B cell (primary cell): ENCODE measurements at regions not wholly inside any gene's neighbourhood (a gene's known extent, or its start where the extent isn't known, plus 50 kb on each side); places are given as distances from the start of the nearest gene placed in this dataset.

ENCODE experiments used
- ATAC-seq: fragments of 200-7000 bp; cut with Tn5 transposase; one replicate; pipeline ENCODE4 v1.10.0; 2021; ENCODE audit warnings: low read depth, mild to moderate bottlenecking, moderate number of reproducible peaks, moderate library complexity
- CTCF ChIA-PET: fragments of 350-600 bp; sonication (Branson Sonifier 250); formaldehyde crosslinking; loops from one replicate; lab custom pipeline; 2021; ENCODE audit warnings: antibody characterized with exemption, inconsistent platforms; lab: Charles Lee
- POLR2A ChIA-PET: fragments of 350-600 bp; sonication (Branson Sonifier 250); formaldehyde crosslinking; loops from one replicate; lab custom pipeline; 2021; ENCODE audit warnings: antibody characterized with exemption; lab: Charles Lee
- DNase-seq: peaks from one replicate; pipeline ENCODE4 v3.0.0; 2013
- H2AFZ ChIP-seq: 2 replicates; pipeline ENCODE4 v1.6.1; 2012; ENCODE audit warnings: mild to moderate bottlenecking, low read depth, low read length; ENCODE audit not compliant: insufficient read depth, poor library complexity, severe bottlenecking
- H3K27ac ChIP-seq, 2 donors: 1 replicate in 1 of 2; 2 replicates in 1 of 2; pipeline ENCODE4 v1.5.1; 2012 to 2013; ENCODE audit warnings: low read length in 2 of 2, mild to moderate bottlenecking in 2 of 2, moderate library complexity in 1 of 2
- H3K27me3 ChIP-seq, 4 experiments: fragments of 200-600 bp in 1 of 4; sonication (generic) in 1 of 4; replicated peaks in 1 of 4; 1 replicate in 2 of 4; 2 replicates in 2 of 4; pipeline versions ENCODE4 v1.6.1 to v1.7.0; 2013 to 2016; ENCODE audit warnings: low read length in 3 of 4, mild to moderate bottlenecking in 2 of 4, mixed read lengths in 1 of 4, moderate library complexity in 1 of 4; ENCODE audit not compliant: insufficient read depth in 4 of 4, control insufficient read depth in 3 of 4; ENCODE audit errors: control extremely low read depth in 1 of 4
- H3K36me3 ChIP-seq, 2 experiments: replicated peaks in 1 of 2; 1 replicate in 1 of 2; 2 replicates in 1 of 2; pipeline versions ENCODE4 v1.6.1 to v1.7.1; 2013; ENCODE audit warnings: low read length in 1 of 2; ENCODE audit not compliant: insufficient read depth in 2 of 2, control insufficient read depth in 1 of 2; ENCODE audit errors: control extremely low read depth in 1 of 2, extremely low read depth in 1 of 2
- H3K4me1 ChIP-seq, 2 donors: fragments of 200-600 bp in 1 of 2; sonication (generic) in 1 of 2; 1 replicate in 1 of 2; 2 replicates in 1 of 2; pipeline versions ENCODE4 v1.5.1 to v1.6.1; 2013 to 2017; ENCODE audit warnings: low read length in 2 of 2; ENCODE audit not compliant: control insufficient read depth in 2 of 2, insufficient read depth in 2 of 2
- H3K4me2 ChIP-seq: replicated peaks from 2 replicates; pipeline ENCODE3; 2012; ENCODE audit warnings: mild to moderate bottlenecking, low read depth, low read length; ENCODE audit not compliant: poor library complexity, severe bottlenecking
- H3K4me3 ChIP-seq, 5 experiments: fragments of 200-600 bp in 1 of 5; sonication (generic) in 1 of 5; 1 replicate in 3 of 5; 2 replicates in 2 of 5; pipeline versions ENCODE4 v1.5.1 to v1.7.0; 2011 to 2016; ENCODE audit warnings: low read length in 4 of 5, mild to moderate bottlenecking in 4 of 5, low read depth in 2 of 5, control low read depth in 1 of 5, moderate library complexity in 1 of 5; ENCODE audit not compliant: insufficient read depth in 1 of 5; ENCODE audit errors: control extremely low read depth in 1 of 5, extremely low read depth in 1 of 5
- H3K79me2 ChIP-seq: fragments of 200-600 bp; sonication (generic); one replicate; pipeline ENCODE4 v1.6.0; 2016; ENCODE audit warnings: low read length; ENCODE audit not compliant: control insufficient read depth, insufficient read depth
- H3K9ac ChIP-seq: fragments of 200-600 bp; sonication (generic); 2 replicates; pipeline ENCODE4 v1.6.1; 2017; ENCODE audit warnings: mild to moderate bottlenecking, low read length, moderate library complexity
- H3K9me3 ChIP-seq, 3 donors: one replicate each; pipeline versions ENCODE4 v1.6.1 to v1.7.1; 2013; ENCODE audit warnings: low read length in 2 of 3; ENCODE audit not compliant: control insufficient read depth in 2 of 3, insufficient read depth in 1 of 3; ENCODE audit errors: control extremely low read depth in 1 of 3
- H4K20me1 ChIP-seq: 2 replicates; pipeline ENCODE4 v1.6.0; 2012; ENCODE audit warnings: mild to moderate bottlenecking, low read length; ENCODE audit not compliant: insufficient read depth, control insufficient read depth, poor library complexity, severe bottlenecking
- H3K27ac Mint-ChIP-seq: one replicate; pipeline ENCODE4 v1.8.0; 2021; ENCODE audit warnings: mixed read lengths
- H3K27me3 Mint-ChIP-seq: one replicate; pipeline ENCODE4 v1.8.0; 2021; ENCODE audit warnings: mixed read lengths
- H3K4me1 Mint-ChIP-seq: one replicate; pipeline ENCODE4 v1.8.0; 2021; ENCODE audit warnings: mixed read lengths
- H3K4me3 Mint-ChIP-seq: one replicate; pipeline ENCODE4 v1.8.0; 2021; ENCODE audit warnings: mixed read lengths
- H3K9me3 Mint-ChIP-seq: one replicate; pipeline ENCODE4 v1.8.0; 2022; ENCODE audit warnings: mixed read lengths; ENCODE audit not compliant: insufficient read depth
- CTCF ChIP-seq: fragments of 200-600 bp; IDR thresholded peaks from one replicate; pipeline ENCODE4 v1.8.0; 2022; ENCODE audit warnings: antibody characterized with exemption, mild to moderate bottlenecking
- EZH2 ChIP-seq: IDR thresholded peaks from 2 replicates; pipeline ENCODE4 v1.6.1; 2012; ENCODE audit warnings: borderline replicate concordance, low read depth, mild to moderate bottlenecking, moderate library complexity, low read length; ENCODE audit not compliant: insufficient read depth, poor library complexity, severe bottlenecking
- WGBS: methylation state at CpG from one replicate; pipeline ENCODE4 v1.1.5; 2013; ENCODE audit warnings: missing lambda C conversion rate; ENCODE audit not compliant: insufficient coverage; 5-methylcytosine and 5-hydroxymethylcytosine counted together
- intact Hi-C: fragments of 100-400 bp; cut with micrococcal nuclease; formaldehyde crosslinking; loops from one replicate; pipeline ENCODE4 v1.10.0; 2022

GRCh38 chr7:18257711-18258110 is 230.1 kb upstream of the PRPS1L1 start:
- no peak for DNase-seq
- Mint-ChIP-seq H3K4me1 (no peaks in the 10 kb centered on the region), H3K4me3 (no peak overlapping the region), H3K9me3 (peaks cover 8% of the 10 kb centered on the region), H3K27me3 (no peaks in the 10 kb centered on the region), H3K27ac (no peak overlapping the region)
- intact Hi-C loops, result no loop called here
- ATAC-seq, result no peak
- POLR2A ChIA-PET, result no interaction called here
- peaks cover 1 to 14% (median 11%) of the 10 kb centered on the region in 3 donors for H3K9me3 ChIP-seq
- no peak overlapping the region for H3K27ac ChIP-seq
- no peak overlapping the region for H2AFZ ChIP-seq
- H3K36me3 ChIP-seq, result no peaks in the 10 kb centered on the region
- WGBS, result no CpG with 5 or more reads among the region's 2 CpGs
- H3K4me1 ChIP-seq, result no peaks in the 10 kb centered on the region
- H3K4me3 ChIP-seq, result no peak overlapping the region
- no peaks in the 10 kb centered on the region for H3K27me3 ChIP-seq
- TF ChIP-seq CTCF, result no peak
- no peak for TF ChIP-seq EZH2
- H4K20me1 ChIP-seq, result no peaks in the 10 kb centered on the region
- H3K9ac ChIP-seq, result no peak overlapping the region
- CTCF ChIA-PET, result no interaction called here
- no peaks in the 10 kb centered on the region for H3K79me2 ChIP-seq
- H3K4me2 ChIP-seq, result no peak overlapping the region

- no peak for DNase-seq
- Histone ChIP-seq H3K9ac (no peak overlapping the region), H3K9me3 (peaks cover 1 to 11% (median 9%) of the 10 kb centered on the region in 3 donors), H3K36me3 (no peaks in the 10 kb centered on the region), H3K27me3 (no peaks in the 10 kb centered on the region), H2AFZ (no peak overlapping the region), H3K79me2 (no peaks in the 10 kb centered on the region), H3K4me3 (no peak overlapping the region), H3K4me1 (no peaks in the 10 kb centered on the region), H4K20me1 (no peaks in the 10 kb centered on the region), H3K27ac (no peak overlapping the region), H3K4me2 (no peak overlapping the region)
- ChIA-PET POLR2A (no interaction called here), CTCF (no interaction called here)
- Mint-ChIP-seq H3K27me3 (no peaks in the 10 kb centered on the region), H3K4me1 (no peaks in the 10 kb centered on the region), H3K27ac (no peak overlapping the region), H3K4me3 (no peak overlapping the region), H3K9me3 (no peaks in the 10 kb centered on the region)
- intact Hi-C loops, result no loop called here
- TF ChIP-seq CTCF (no peak), EZH2 (no peak)
- no CpG with 5 or more reads among the region's 1 CpG for WGBS
- ATAC-seq, result no peak
These were observed 233.5 kb upstream of the HDAC9 start for GRCh38 chr7:18262058-18262457.
